Nephron (organoid): ENCODE measurements at regions not wholly inside any gene's neighbourhood (a gene's known extent, or its start where the extent isn't known, plus 50 kb on each side); places are given as distances from the start of the nearest gene placed in this dataset.

ENCODE experiments used
- H3K27ac Mint-ChIP-seq, 3 experiments: 2 replicates each; pipeline ENCODE4 v1.8.0; 2020; ENCODE audit warnings: mixed read lengths in 3 of 3, mild to moderate bottlenecking in 2 of 3, moderate library complexity in 1 of 3
- H3K27me3 Mint-ChIP-seq: 2 replicates; pipeline ENCODE4 v1.8.0; 2021; ENCODE audit warnings: low read depth, mild to moderate bottlenecking, moderate library complexity, mixed read lengths
- H3K36me3 Mint-ChIP-seq: 2 replicates; pipeline ENCODE4 v1.8.0; 2020; ENCODE audit warnings: low read depth, mixed read lengths
- H3K4me1 Mint-ChIP-seq: 2 replicates; pipeline ENCODE4 v1.8.0; 2020; ENCODE audit warnings: mixed read lengths
- H3K4me3 Mint-ChIP-seq, 3 experiments: 2 replicates each; pipeline ENCODE4 v1.8.0; 2020; ENCODE audit warnings: mild to moderate bottlenecking in 3 of 3, mixed read lengths in 3 of 3, moderate library complexity in 2 of 3
- H3K9me3 Mint-ChIP-seq: 2 replicates; pipeline ENCODE4 v1.8.0; 2020; ENCODE audit warnings: mixed read lengths
- TF ChIP-seq, protein P1 (sequence below), 3 experiments: fragments of 200-600 bp; sonication (generic); IDR thresholded peaks; one replicate each; pipeline ENCODE4 v1.5.0; 2021; ENCODE audit warnings: antibody characterized with exemption in 3 of 3; ENCODE audit not compliant: unreplicated experiment in 3 of 3

DNA sequence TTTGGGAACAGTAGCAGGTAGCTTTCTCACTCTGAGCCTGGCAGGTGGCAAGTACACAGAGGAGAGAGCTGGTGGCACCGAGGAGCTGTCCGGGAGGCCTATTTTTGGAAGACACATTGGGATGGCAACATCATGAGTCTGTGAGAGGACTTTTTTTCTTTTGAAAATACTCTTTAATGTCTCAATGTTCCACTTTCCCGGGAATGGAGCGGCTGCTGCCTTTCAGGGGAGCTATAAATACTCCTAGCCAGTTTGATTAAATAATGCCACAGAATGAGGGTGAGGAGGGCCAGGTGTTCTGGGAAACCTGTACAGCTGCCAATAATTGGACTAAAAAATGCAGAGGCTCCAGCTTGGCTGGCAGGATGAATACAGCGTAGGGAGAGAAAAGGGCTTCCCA, 93.3 kb upstream of the COG2 start:
- H3K27ac Mint-ChIP-seq, result peak overlapping the region in 2 of 3 experiments; percentile 20 to 70
- H3K36me3 Mint-ChIP-seq, result no peaks in the 10 kb centered on the region
- H3K9me3 Mint-ChIP-seq, result no peaks in the 10 kb centered on the region
- H3K4me1 Mint-ChIP-seq, result peaks cover 8% of the 10 kb centered on the region
- peaks cover 15% of the 10 kb centered on the region for H3K27me3 Mint-ChIP-seq
- TF ChIP-seq, protein P1, sequence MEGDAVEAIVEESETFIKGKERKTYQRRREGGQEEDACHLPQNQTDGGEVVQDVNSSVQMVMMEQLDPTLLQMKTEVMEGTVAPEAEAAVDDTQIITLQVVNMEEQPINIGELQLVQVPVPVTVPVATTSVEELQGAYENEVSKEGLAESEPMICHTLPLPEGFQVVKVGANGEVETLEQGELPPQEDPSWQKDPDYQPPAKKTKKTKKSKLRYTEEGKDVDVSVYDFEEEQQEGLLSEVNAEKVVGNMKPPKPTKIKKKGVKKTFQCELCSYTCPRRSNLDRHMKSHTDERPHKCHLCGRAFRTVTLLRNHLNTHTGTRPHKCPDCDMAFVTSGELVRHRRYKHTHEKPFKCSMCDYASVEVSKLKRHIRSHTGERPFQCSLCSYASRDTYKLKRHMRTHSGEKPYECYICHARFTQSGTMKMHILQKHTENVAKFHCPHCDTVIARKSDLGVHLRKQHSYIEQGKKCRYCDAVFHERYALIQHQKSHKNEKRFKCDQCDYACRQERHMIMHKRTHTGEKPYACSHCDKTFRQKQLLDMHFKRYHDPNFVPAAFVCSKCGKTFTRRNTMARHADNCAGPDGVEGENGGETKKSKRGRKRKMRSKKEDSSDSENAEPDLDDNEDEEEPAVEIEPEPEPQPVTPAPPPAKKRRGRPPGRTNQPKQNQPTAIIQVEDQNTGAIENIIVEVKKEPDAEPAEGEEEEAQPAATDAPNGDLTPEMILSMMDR (IDR thresholded peaks at IDR 0.05; ENCODE audit: unreplicated experiment in 3 of 3), result no peak
- H3K4me3 Mint-ChIP-seq, result no peak overlapping the region

- no peaks in the 10 kb centered on the region for H3K36me3 Mint-ChIP-seq
- H3K4me1 Mint-ChIP-seq, result peaks cover 8% of the 10 kb centered on the region
- TF ChIP-seq, protein P1 (IDR thresholded peaks at IDR 0.05; ENCODE audit: unreplicated experiment in 3 of 3), result no peak
- H3K9me3 Mint-ChIP-seq, result no peaks in the 10 kb centered on the region
- H3K4me3 Mint-ChIP-seq, result no peak overlapping the region
- peaks cover 15% of the 10 kb centered on the region for H3K27me3 Mint-ChIP-seq
- peak overlapping the region in 2 of 3 experiments; percentile 20 to 70 for H3K27ac Mint-ChIP-seq
These were observed 93.9 kb upstream of the COG2 start for GRCh38 chr1:230548357-230548756.

DNA sequence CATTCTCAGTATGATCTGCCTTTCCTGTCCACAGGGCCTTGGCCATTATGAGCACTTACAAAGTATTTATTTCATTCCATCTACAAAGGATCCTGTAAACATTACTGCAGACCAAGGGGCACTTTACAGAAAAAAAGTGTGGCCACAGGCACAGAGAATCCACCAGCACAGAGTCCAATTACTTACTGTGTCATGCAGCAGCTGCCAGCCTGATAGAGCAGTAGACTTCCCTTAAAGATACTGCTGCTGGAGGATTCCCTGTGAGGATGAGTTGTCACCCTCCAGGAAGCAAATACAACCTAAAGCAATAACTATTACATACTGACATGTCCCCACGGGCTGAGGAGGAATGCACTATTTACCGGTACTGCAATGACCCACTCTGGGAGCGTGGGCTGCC, 97.1 kb upstream of the COG2 start:
- Mint-ChIP-seq H3K4me1 (peaks cover 14% of the 10 kb centered on the region), H3K9me3 (no peaks in the 10 kb centered on the region), H3K27ac (no peak overlapping the region), H3K27me3 (peaks cover 7% of the 10 kb centered on the region), H3K36me3 (no peaks in the 10 kb centered on the region), H3K4me3 (no peak overlapping the region)
- TF ChIP-seq, protein P1 (IDR thresholded peaks at IDR 0.05; ENCODE audit: unreplicated experiment in 3 of 3), result no peak

DNA sequence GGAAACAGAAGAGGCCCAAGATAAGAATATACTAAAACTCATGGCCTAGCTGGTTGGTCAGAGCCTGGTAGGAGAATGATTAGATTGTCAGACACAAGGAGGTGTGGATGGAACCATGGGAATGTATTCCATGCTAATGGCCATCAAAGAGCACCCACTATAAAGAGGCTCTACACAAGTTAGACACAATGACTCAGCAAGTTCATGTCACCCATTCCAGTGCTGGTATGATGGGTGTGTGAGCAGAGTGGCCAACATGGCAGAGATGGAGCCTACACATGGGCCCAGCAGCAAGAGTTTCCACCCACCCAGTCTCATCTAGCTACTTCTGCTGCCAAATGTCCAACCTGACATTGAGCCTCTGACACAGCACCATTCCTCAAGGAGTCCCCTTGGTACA, 97.5 kb upstream of the COG2 start:
- Mint-ChIP-seq H3K4me3 (no peak overlapping the region), H3K36me3 (no peaks in the 10 kb centered on the region), H3K27me3 (peaks cover 7% of the 10 kb centered on the region), H3K4me1 (peaks cover 15% of the 10 kb centered on the region), H3K9me3 (no peaks in the 10 kb centered on the region), H3K27ac (no peak overlapping the region)
- TF ChIP-seq, protein P1 (IDR thresholded peaks at IDR 0.05; ENCODE audit: unreplicated experiment in 3 of 3), result no peak

DNA sequence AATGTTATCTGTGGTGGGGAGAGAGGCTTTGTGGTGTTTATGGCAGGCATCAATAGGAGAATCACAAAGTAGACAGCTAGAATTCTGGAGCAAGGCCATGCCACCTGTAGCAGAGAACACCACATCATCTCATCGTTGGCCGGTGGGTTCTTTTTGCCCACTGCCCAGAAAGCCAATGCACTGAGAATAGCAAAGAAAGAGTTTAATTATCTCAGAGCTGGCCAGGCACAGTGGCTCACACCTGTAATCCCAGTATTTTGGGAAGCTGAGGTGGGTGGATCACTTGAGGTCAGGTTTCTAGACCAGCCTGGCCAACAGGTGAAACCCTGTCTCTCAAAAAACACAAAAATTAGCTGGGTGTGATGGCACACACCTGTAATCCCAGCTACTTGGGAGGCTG, 99.2 kb upstream of the COG2 start:
- no peaks in the 10 kb centered on the region for H3K36me3 Mint-ChIP-seq
- H3K9me3 Mint-ChIP-seq, result peaks cover 3% of the 10 kb centered on the region
- no peaks in the 10 kb centered on the region for H3K27me3 Mint-ChIP-seq
- TF ChIP-seq, protein P1 (IDR thresholded peaks at IDR 0.05; ENCODE audit: unreplicated experiment in 3 of 3), result no peak
- H3K4me3 Mint-ChIP-seq, result no peak overlapping the region
- no peak overlapping the region for H3K27ac Mint-ChIP-seq
- peaks cover 7% of the 10 kb centered on the region for H3K4me1 Mint-ChIP-seq

- Mint-ChIP-seq H3K4me1 (peaks cover 7% of the 10 kb centered on the region), H3K9me3 (peaks cover 3% of the 10 kb centered on the region)
These were observed 99.6 kb upstream of the COG2 start for GRCh38 chr1:230542681-230543080.

More at GRCh38 chr1:230542681-230543080, 99.6 kb upstream of the COG2 start:
- H3K27me3 Mint-ChIP-seq, result no peaks in the 10 kb centered on the region
- TF ChIP-seq, protein P1 (IDR thresholded peaks at IDR 0.05; ENCODE audit: unreplicated experiment in 3 of 3), result no peak
- H3K27ac Mint-ChIP-seq, result no peak overlapping the region
- no peaks in the 10 kb centered on the region for H3K36me3 Mint-ChIP-seq
- no peak overlapping the region for H3K4me3 Mint-ChIP-seq
